ES-I3 (cell line): ENCODE measurements at regions not wholly inside any gene's neighbourhood (a gene's known extent, or its start where the extent isn't known, plus 50 kb on each side); places are given as distances from the start of the nearest gene placed in this dataset.
"Not testable (repeated sequence)": the region's sequence is repeated elsewhere in the genome, so short reads cannot be mapped to it uniquely, and the experiment has no call there.

ENCODE experiments used
- H3K36me3 ChIP-seq: 2 replicates; pipeline ENCODE4 v1.6.1; 2013; ENCODE audit warnings: mild to moderate bottlenecking, low read length, control low read depth, moderate library complexity; ENCODE audit not compliant: insufficient read depth
- H3K4me1 ChIP-seq: 2 replicates; pipeline ENCODE4 v1.6.1; 2013; ENCODE audit warnings: mild to moderate bottlenecking, control low read depth, low read length; ENCODE audit not compliant: insufficient read depth
- H3K9ac ChIP-seq: 2 replicates; pipeline ENCODE4 v1.6.1; 2013; ENCODE audit warnings: low read depth, mild to moderate bottlenecking, low read length, moderate library complexity
- H3K9me3 ChIP-seq: 2 replicates; pipeline ENCODE4 v1.6.1; 2013; ENCODE audit warnings: mild to moderate bottlenecking, low read length, moderate library complexity; ENCODE audit not compliant: control insufficient read depth, insufficient read depth

- Histone ChIP-seq H3K9ac (no peak overlapping the region), H3K9me3 (no peaks in the 10 kb centered on the region), H3K4me1 (no peaks in the 10 kb centered on the region), H3K36me3 (no peaks in the 10 kb centered on the region)
Observed at GRCh38 chr12:17591005-17591681, 498.9 kb downstream of the RERGL start.

- no peaks in the 10 kb centered on the region for H3K36me3 ChIP-seq
Observed at GRCh38 chr12:17588968-17589367, 501.0 kb downstream of the RERGL start.

GRCh38 chr12:17579205-17580026 is 510.6 kb downstream of the RERGL start:
- no peak overlapping the region for H3K9ac ChIP-seq
- H3K4me1 ChIP-seq, result peaks cover 20% of the 10 kb centered on the region; the same call in 1 of the 2 replicates
- no peaks in the 10 kb centered on the region for H3K36me3 ChIP-seq
- H3K9me3 ChIP-seq, result no peaks in the 10 kb centered on the region

More at GRCh38 chr12:17588968-17589367, 501.0 kb downstream of the RERGL start:
- Histone ChIP-seq H3K9me3 (no peaks in the 10 kb centered on the region), H3K9ac (no peak overlapping the region; the same call in 1 of the 2 replicates), H3K4me1 (no peaks in the 10 kb centered on the region)

- Histone ChIP-seq H3K9me3 (no peaks in the 10 kb centered on the region), H3K36me3 (no peaks in the 10 kb centered on the region), H3K9ac (no peak overlapping the region), H3K4me1 (peaks cover 20% of the 10 kb centered on the region; the same call in 1 of the 2 replicates)
Observed at GRCh38 chr12:17577405-17577804, 512.6 kb downstream of the RERGL start.

GRCh38 chr12:17572250-17572649 is 517.7 kb downstream of the RERGL start:
- Histone ChIP-seq H3K9me3 (no peaks in the 10 kb centered on the region), H3K36me3 (no peaks in the 10 kb centered on the region), H3K4me1 (peaks cover 15% of the 10 kb centered on the region; the same call in 1 of the 2 replicates)

GRCh38 chr12:17571047-17571446 is 518.9 kb downstream of the RERGL start:
- Histone ChIP-seq H3K9me3 (no peaks in the 10 kb centered on the region), H3K4me1 (peaks cover 3% of the 10 kb centered on the region; the same call in 1 of the 2 replicates), H3K36me3 (no peaks in the 10 kb centered on the region), H3K9ac (no peak overlapping the region)

More at GRCh38 chr12:17572250-17572649, 517.7 kb downstream of the RERGL start:
- no peak overlapping the region for H3K9ac ChIP-seq

- H3K9me3 ChIP-seq, H3K9ac ChIP-seq, H3K4me1 ChIP-seq, H3K36me3 ChIP-seq: not testable (repeated sequence)
Observed at GRCh38 chr12:17564630-17565029, 525.4 kb downstream of the RERGL start.

GRCh38 chr12:17550011-17550410 is 540.0 kb downstream of the RERGL start:
- Histone ChIP-seq H3K4me1 (no peaks in the 10 kb centered on the region), H3K9me3 (no peaks in the 10 kb centered on the region), H3K9ac (no peak overlapping the region), H3K36me3 (no peaks in the 10 kb centered on the region)

GRCh38 chr12:17540921-17541320 is 549.1 kb downstream of the RERGL start:
- Histone ChIP-seq H3K4me1 (no peaks in the 10 kb centered on the region), H3K36me3 (no peaks in the 10 kb centered on the region)

GRCh38 chr12:17528394-17528793 is 561.6 kb downstream of the RERGL start:
- H3K9me3 ChIP-seq, result no peaks in the 10 kb centered on the region
- no peaks in the 10 kb centered on the region for H3K4me1 ChIP-seq
- H3K36me3 ChIP-seq, result no peaks in the 10 kb centered on the region
- H3K9ac ChIP-seq, result no peak overlapping the region

More at GRCh38 chr12:17540921-17541320, 549.1 kb downstream of the RERGL start:
- no peak overlapping the region for H3K9ac ChIP-seq
- no peaks in the 10 kb centered on the region for H3K9me3 ChIP-seq

- no peaks in the 10 kb centered on the region for H3K36me3 ChIP-seq
- no peak overlapping the region for H3K9ac ChIP-seq
- no peaks in the 10 kb centered on the region for H3K9me3 ChIP-seq
- H3K4me1 ChIP-seq, result no peaks in the 10 kb centered on the region
Observed at GRCh38 chr12:17527021-17527420, 563.0 kb downstream of the RERGL start.

GRCh38 chr12:17511369-17511768 is 578.6 kb downstream of the RERGL start:
- H3K9me3 ChIP-seq, result no peaks in the 10 kb centered on the region
- no peaks in the 10 kb centered on the region for H3K36me3 ChIP-seq
- no peak overlapping the region for H3K9ac ChIP-seq
- H3K4me1 ChIP-seq, result no peaks in the 10 kb centered on the region

- no peaks in the 10 kb centered on the region for H3K36me3 ChIP-seq
- no peaks in the 10 kb centered on the region; the same call in 1 of the 2 replicates for H3K4me1 ChIP-seq
- no peak overlapping the region for H3K9ac ChIP-seq
- H3K9me3 ChIP-seq, result no peaks in the 10 kb centered on the region
Observed at GRCh38 chr12:17507336-17507735, 582.7 kb downstream of the RERGL start.

GRCh38 chr12:17503742-17504141 is 586.3 kb downstream of the RERGL start:
- no peaks in the 10 kb centered on the region; the same call in 1 of the 2 replicates for H3K4me1 ChIP-seq
- H3K9ac ChIP-seq, result no peak overlapping the region
- H3K9me3 ChIP-seq, result no peaks in the 10 kb centered on the region
- no peaks in the 10 kb centered on the region for H3K36me3 ChIP-seq

GRCh38 chr12:17489452-17489851 is 600.5 kb downstream of the RERGL start:
- Histone ChIP-seq H3K36me3 (no peaks in the 10 kb centered on the region), H3K9ac (no peak overlapping the region), H3K4me1 (no peaks in the 10 kb centered on the region), H3K9me3 (no peaks in the 10 kb centered on the region)
